H1 (cell line): ENCODE measurements at regions not wholly inside any gene's neighbourhood (a gene's known extent, or its start where the extent isn't known, plus 50 kb on each side); places are given as distances from the start of the nearest gene placed in this dataset.

Experiments used
- FOSL1 ChIP-seq: IDR thresholded peaks from 2 replicates; pipeline ENCODE4 v1.6.1; 2011; ENCODE audit warnings: mild to moderate bottlenecking, low read depth, low read length, moderate library complexity; ENCODE audit not compliant: insufficient read depth
- HDAC6 ChIP-seq: IDR thresholded peaks from one replicate; pipeline ENCODE4 v1.7.1; 2012; ENCODE audit warnings: low read depth, mild to moderate bottlenecking, inconsistent platforms, low read length, moderate library complexity
- NANOG ChIP-seq: IDR thresholded peaks from 2 replicates; pipeline ENCODE4 v1.6.1; 2011; ENCODE audit warnings: low read length, low read depth, mild to moderate bottlenecking, inconsistent platforms; ENCODE audit not compliant: insufficient read depth, poor library complexity, severe bottlenecking
- RNF2 ChIP-seq: fragments of 200-900, 300-1000 bp; sonication (generic); IDR thresholded peaks from 2 replicates; pipeline ENCODE4 v1.7.1; 2016; ENCODE audit warnings: borderline replicate concordance, low read depth, mild to moderate bottlenecking, antibody characterized with exemption, low read length; ENCODE audit not compliant: poor library complexity, severe bottlenecking; ENCODE audit errors: missing control alignments
- TF ChIP-seq, protein P1 (sequence below): IDR thresholded peaks from 2 replicates; pipeline ENCODE4 v1.6.1; 2012; ENCODE audit warnings: inconsistent platforms

DNA sequence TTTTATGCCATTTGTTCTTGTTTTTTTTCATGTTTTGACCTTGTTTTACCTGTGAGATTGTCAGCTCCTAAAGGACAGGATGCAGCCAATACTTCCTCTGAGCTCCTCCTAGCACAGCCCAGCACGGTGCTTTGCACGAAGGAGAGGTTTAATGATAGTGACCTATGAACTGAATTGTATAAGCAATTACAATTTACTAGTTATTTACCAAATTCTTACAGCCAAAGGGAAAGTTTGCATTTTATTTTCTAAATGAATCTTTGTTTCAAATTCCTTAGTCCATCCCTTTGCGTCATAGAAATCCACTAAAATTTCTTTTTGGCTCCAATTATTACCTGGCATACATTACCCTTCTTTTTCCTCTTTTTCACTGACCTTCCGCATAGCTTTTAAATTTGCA, 326.1 kb downstream of the TDRD15 start (continued):
- TF ChIP-seq RNF2, result no peak
- no peak for TF ChIP-seq HDAC6
- TF ChIP-seq, protein P1, sequence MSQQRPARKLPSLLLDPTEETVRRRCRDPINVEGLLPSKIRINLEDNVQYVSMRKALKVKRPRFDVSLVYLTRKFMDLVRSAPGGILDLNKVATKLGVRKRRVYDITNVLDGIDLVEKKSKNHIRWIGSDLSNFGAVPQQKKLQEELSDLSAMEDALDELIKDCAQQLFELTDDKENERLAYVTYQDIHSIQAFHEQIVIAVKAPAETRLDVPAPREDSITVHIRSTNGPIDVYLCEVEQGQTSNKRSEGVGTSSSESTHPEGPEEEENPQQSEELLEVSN, result no peak
- no peak for TF ChIP-seq FOSL1
- no peak for TF ChIP-seq NANOG
- TF ChIP-seq, all 59 proteins: peak for 0
